ENCODE measurements at regions not wholly inside any gene's neighbourhood (a gene's known extent, or its start where the extent isn't known, plus 50 kb on each side); places are given as distances from the start of the nearest gene placed in this dataset.

- TF ChIP-seq EZH2 (optimal IDR thresholded peaks at IDR 0.05; ENCODE audit: low read depth, low read length) (no peak), CTCF (IDR thresholded peaks at IDR 0.05; ENCODE audit: low read length) (no peak)
Measured at GRCh38 chr6:14701946-14702345, 543.9 kb upstream of the JARID2 start.

Data from MM.1S (cell line).